GM12878 (cell line): ENCODE measurements at regions not wholly inside any gene's neighbourhood (a gene's known extent, or its start where the extent isn't known, plus 50 kb on each side); places are given as distances from the start of the nearest gene placed in this dataset.

Experiments
- ATAC-seq: fragments of 200-7000 bp; cut with Tn5 transposase; 3 replicates; pipeline ENCODE4 v1.9.1; 2020; ENCODE audit warnings: mild to moderate bottlenecking, moderate library complexity
- BruUV-seq: library from RNA; stranded (reverse); fragments of 400-500 nt; replicated peaks from 2 replicates; lab custom pipeline; 2021; lab: Mats Ljungman, UMichigan
- CTCF ChIA-PET: fragments of 300-600 bp; sonication (Branson Sonifier 250); formaldehyde crosslinking; extraction: SDS; loops from one replicate; lab custom pipeline; 2021; ENCODE audit warnings: inconsistent platforms; lab: Yijun Ruan, JAX
- POLR2A ChIA-PET: fragments of 350-600 bp; formaldehyde crosslinking; extraction: SDS; loops from one replicate; lab custom pipeline; 2021; ENCODE audit warnings: inconsistent platforms; lab: Charles Lee
- RAD21 ChIA-PET: fragments of 300-600 bp; sonication (Branson Sonifier 250); formaldehyde crosslinking; loops from one replicate; lab custom pipeline; 2023; ENCODE audit warnings: antibody characterized with exemption; ENCODE audit not compliant: unreplicated experiment; lab: Charles Lee
- SMC1A ChIA-PET: fragments of 300-600 bp; sonication (Branson Sonifier 250); formaldehyde crosslinking; loops from one replicate; lab custom pipeline; 2023; ENCODE audit not compliant: unreplicated experiment, uncharacterized antibody; lab: Charles Lee
- DNase-seq: peaks from one replicate; pipeline ENCODE4 v3.0.0-alpha.2; 2011; ENCODE audit warnings: low read depth, low spot score
- FAIRE-seq: peaks from 3 replicates; lab custom pipeline; 2011; peaks lifted over from hg19 to GRCh38; lab: Jason Lieb, UNC
- H2AFZ ChIP-seq: 2 replicates; pipeline ENCODE4 v1.6.0; 2011; ENCODE audit warnings: low read depth, low read length, control low read depth; ENCODE audit not compliant: control insufficient read depth
- H3K27ac ChIP-seq: 2 replicates; pipeline ENCODE4 v1.5.1; 2011; ENCODE audit warnings: control low read depth; ENCODE audit not compliant: control insufficient read depth, insufficient read depth
- H3K27me3 ChIP-seq, 2 experiments: replicated peaks in 1 of 2; 2 replicates each; pipeline versions ENCODE4 v1.6.0 to v1.6.1; 2011; ENCODE audit warnings: low read length in 1 of 2; ENCODE audit not compliant: control insufficient read depth in 2 of 2, insufficient read depth in 2 of 2
- H3K36me3 ChIP-seq, 2 experiments: 2 replicates each; pipeline ENCODE4 v1.5.1; 2011; ENCODE audit warnings: low read length in 1 of 2; ENCODE audit not compliant: control insufficient read depth in 2 of 2, insufficient read depth in 2 of 2
- H3K4me1 ChIP-seq: 2 replicates; pipeline ENCODE4 v1.6.1; 2011; ENCODE audit warnings: mild to moderate bottlenecking, low read length, moderate library complexity, mixed read lengths; ENCODE audit not compliant: control insufficient read depth, insufficient read depth
- H3K4me2 ChIP-seq: 2 replicates; pipeline ENCODE4 v1.6.0; 2011; ENCODE audit warnings: control low read depth; ENCODE audit not compliant: control insufficient read depth, insufficient read depth
- H3K4me3 ChIP-seq: fragments of 200-600 bp; sonication (generic); 2 replicates; pipeline ENCODE4 v1.5.1; 2016
- H3K79me2 ChIP-seq: 2 replicates; pipeline ENCODE4 v1.6.0; 2011; ENCODE audit warnings: low read length; ENCODE audit not compliant: control insufficient read depth, insufficient read depth
- H3K9ac ChIP-seq: 2 replicates; pipeline ENCODE4 v1.8.0; 2011; ENCODE audit warnings: low read length, control low read depth, mixed read lengths; ENCODE audit not compliant: control insufficient read depth, insufficient read depth
- H3K9me3 ChIP-seq: replicated peaks from 3 replicates; pipeline ENCODE4 v1.5.1; 2011; ENCODE audit warnings: mild to moderate bottlenecking, low read length; ENCODE audit not compliant: control insufficient read depth, insufficient read depth
- H4K20me1 ChIP-seq: 2 replicates; pipeline ENCODE4 v1.6.0; 2011; ENCODE audit not compliant: control insufficient read depth, insufficient read depth
- CHD4 ChIP-seq: fragments of 200-600 bp; sonication (generic); IDR thresholded peaks from 2 replicates; pipeline ENCODE4 v1.6.1; 2016; ENCODE audit warnings: mild to moderate bottlenecking
- EED ChIP-seq: sonication (generic); IDR thresholded peaks from 2 replicates; pipeline ENCODE4 v1.6.1; 2016; ENCODE audit warnings: antibody characterized with exemption, low read depth
- ELK1 ChIP-seq: IDR thresholded peaks from 2 replicates; pipeline ENCODE4 v1.6.1; 2012; ENCODE audit warnings: low read depth, low read length, improper control_type of control experiment
- FOXM1 ChIP-seq: IDR thresholded peaks from 2 replicates; pipeline ENCODE4 v1.6.1; 2012; ENCODE audit warnings: low read depth, mild to moderate bottlenecking, inconsistent platforms, low read length, moderate library complexity
- GABPA ChIP-seq: IDR thresholded peaks from 2 replicates; pipeline ENCODE4 v1.6.1; 2014; ENCODE audit warnings: antibody characterized with exemption, low read depth, mild to moderate bottlenecking, inconsistent platforms
- IKZF1 ChIP-seq: fragments of 450-650 bp; conservative IDR thresholded peaks from 2 replicates; pipeline ENCODE4 v1.6.1; 2017; ENCODE audit warnings: antibody characterized with exemption, mild to moderate bottlenecking
- IRF4 ChIP-seq: IDR thresholded peaks from 2 replicates; pipeline ENCODE4 v1.6.1; 2011; ENCODE audit warnings: low read depth, low read length
- MTA2 ChIP-seq: fragments of 450-650 bp; IDR thresholded peaks from 2 replicates; pipeline ENCODE4 v1.6.1; 2016; ENCODE audit warnings: low read depth, mild to moderate bottlenecking, moderate library complexity
- NFYA ChIP-seq: IDR thresholded peaks from 2 replicates; pipeline ENCODE4 v1.6.1; 2011; ENCODE audit warnings: low read depth, mild to moderate bottlenecking, low read length, improper control_type of control experiment, borderline replicate concordance
- NFYB ChIP-seq: IDR thresholded peaks from 2 replicates; pipeline ENCODE4 v1.6.1; 2011; ENCODE audit warnings: low read depth, mild to moderate bottlenecking, low read length, improper control_type of control experiment, moderate library complexity; ENCODE audit not compliant: insufficient read depth
- SUZ12 ChIP-seq: fragments of 200-600 bp; sonication (generic); IDR thresholded peaks from one replicate; pipeline ENCODE4 v1.6.1; 2018; ENCODE audit warnings: antibody characterized with exemption, mild to moderate bottlenecking; ENCODE audit not compliant: unreplicated experiment
- YBX1 ChIP-seq: fragments of 450-650 bp; IDR thresholded peaks from 2 replicates; pipeline ENCODE4 v1.6.1; 2016; ENCODE audit warnings: antibody characterized with exemption
- ZNF207 ChIP-seq: fragments of 450-650 bp; IDR thresholded peaks from 2 replicates; pipeline ENCODE4 v1.6.1; 2014; ENCODE audit warnings: antibody characterized with exemption, mild to moderate bottlenecking, borderline replicate concordance
- WGBS: methylation state at CpG from one replicate; pipeline ENCODE4 v1.1.6; 2016; ENCODE audit warnings: low lambda C conversion rate; ENCODE audit not compliant: insufficient replicate concordance, insufficient coverage; ENCODE audit errors: missing lambda C conversion rate; 5-methylcytosine and 5-hydroxymethylcytosine counted together
- in situ Hi-C: fragments of 300-500 bp; cut with MboI; formaldehyde crosslinking; loops from 9 replicates; pipeline ENCODE4 v1.14.3; 2018; ENCODE audit warnings: mixed read lengths
- intact Hi-C: fragments of 100-400 bp; cut with micrococcal nuclease; formaldehyde crosslinking; loops from one replicate; pipeline ENCODE4 v1.14.2; 2022; ENCODE audit not compliant: unreplicated experiment
- TF ChIP-seq, protein P1 (sequence below): fragments of 450-650 bp; formaldehyde crosslinking; IDR thresholded peaks from 2 replicates; pipeline ENCODE4 v1.5.0; 2022; ENCODE audit warnings: mild to moderate bottlenecking, missing genetic modification characterization

GRCh38 chr6:62570372-62570771 is 284.3 kb upstream of the KHDRBS2 start (continued):
- TF ChIP-seq IKZF1 (no peak), ELK1 (no peak), IRF4 (no peak), NFYA (no peak), GABPA (no peak), ZNF207 (no peak), YBX1 (no peak), MTA2 (no peak)

DNA sequence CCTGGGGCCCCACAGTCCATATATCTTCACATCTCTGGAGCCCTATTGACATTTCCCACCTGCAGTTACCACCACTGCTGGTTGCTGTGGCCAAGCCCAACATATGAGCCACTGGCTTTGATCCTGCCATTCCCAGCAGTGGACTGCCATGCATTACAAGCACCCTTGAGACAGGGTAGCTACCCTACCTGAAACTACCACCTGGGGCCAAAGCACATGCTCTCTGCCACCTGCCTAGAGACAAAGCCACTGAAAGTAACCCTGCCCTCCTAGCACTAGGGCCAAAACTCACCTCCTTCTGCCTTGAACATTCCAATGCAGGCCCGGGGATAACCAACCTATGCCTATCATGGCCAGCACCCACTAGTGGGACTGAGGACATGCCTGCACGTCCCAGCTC is 255.5 kb upstream of the KHDRBS2 start:
- 4% methylated on average over 2 of the region's 2 CpGs for WGBS

More for the DNA sequence above, 255.5 kb upstream of the KHDRBS2 start:
- Histone ChIP-seq H3K27ac (no peak overlapping the region), H4K20me1 (no peaks in the 10 kb centered on the region), H3K79me2 (no peaks in the 10 kb centered on the region), H3K9ac (no peak overlapping the region), H3K4me2 (no peak overlapping the region), H3K36me3 (no peaks in the 10 kb centered on the region), H3K4me1 (no peaks in the 10 kb centered on the region), H3K27me3 (no peaks in the 10 kb centered on the region), H2AFZ (no peak overlapping the region), H3K4me3 (no peak overlapping the region), H3K9me3 (no peaks in the 10 kb centered on the region)
- in situ Hi-C loops (no loop called here), intact Hi-C loops (no loop called here)
- BruUV-seq = no TSS peak
- FAIRE-seq (no peak), DNase-seq (no peak), ATAC-seq (no peak)
- ChIA-PET SMC1A (no interaction called here), POLR2A (no interaction called here), RAD21 (no interaction called here), CTCF (no interaction called here)
- TF ChIP-seq, protein P1, sequence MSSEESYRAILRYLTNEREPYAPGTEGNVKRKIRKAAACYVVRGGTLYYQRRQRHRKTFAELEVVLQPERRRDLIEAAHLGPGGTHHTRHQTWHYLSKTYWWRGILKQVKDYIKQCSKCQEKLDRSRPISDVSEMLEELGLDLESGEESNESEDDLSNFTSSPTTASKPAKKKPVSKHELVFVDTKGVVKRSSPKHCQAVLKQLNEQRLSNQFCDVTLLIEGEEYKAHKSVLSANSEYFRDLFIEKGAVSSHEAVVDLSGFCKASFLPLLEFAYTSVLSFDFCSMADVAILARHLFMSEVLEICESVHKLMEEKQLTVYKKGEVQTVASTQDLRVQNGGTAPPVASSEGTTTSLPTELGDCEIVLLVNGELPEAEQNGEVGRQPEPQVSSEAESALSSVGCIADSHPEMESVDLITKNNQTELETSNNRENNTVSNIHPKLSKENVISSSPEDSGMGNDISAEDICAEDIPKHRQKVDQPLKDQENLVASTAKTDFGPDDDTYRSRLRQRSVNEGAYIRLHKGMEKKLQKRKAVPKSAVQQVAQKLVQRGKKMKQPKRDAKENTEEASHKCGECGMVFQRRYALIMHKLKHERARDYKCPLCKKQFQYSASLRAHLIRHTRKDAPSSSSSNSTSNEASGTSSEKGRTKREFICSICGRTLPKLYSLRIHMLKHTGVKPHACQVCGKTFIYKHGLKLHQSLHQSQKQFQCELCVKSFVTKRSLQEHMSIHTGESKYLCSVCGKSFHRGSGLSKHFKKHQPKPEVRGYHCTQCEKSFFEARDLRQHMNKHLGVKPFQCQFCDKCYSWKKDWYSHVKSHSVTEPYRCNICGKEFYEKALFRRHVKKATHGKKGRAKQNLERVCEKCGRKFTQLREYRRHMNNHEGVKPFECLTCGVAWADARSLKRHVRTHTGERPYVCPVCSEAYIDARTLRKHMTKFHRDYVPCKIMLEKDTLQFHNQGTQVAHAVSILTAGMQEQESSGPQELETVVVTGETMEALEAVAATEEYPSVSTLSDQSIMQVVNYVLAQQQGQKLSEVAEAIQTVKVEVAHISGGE (CRISPR knock-in tag) = no peak
- no peak for TF ChIP-seq NFYA
- TF ChIP-seq EED = no peak
- no peak for TF ChIP-seq FOXM1
- no peak for TF ChIP-seq CHD4
- no peak for TF ChIP-seq SUZ12
- no peak for TF ChIP-seq NFYB
